ENCODE measurements at regions not wholly inside any gene's neighbourhood (a gene's known extent, or its start where the extent isn't known, plus 50 kb on each side); places are given as distances from the start of the nearest gene placed in this dataset.
"Not testable (repeated sequence)": the region's sequence is repeated elsewhere in the genome, so short reads cannot be mapped to it uniquely, and the experiment has no call there.

DNA sequence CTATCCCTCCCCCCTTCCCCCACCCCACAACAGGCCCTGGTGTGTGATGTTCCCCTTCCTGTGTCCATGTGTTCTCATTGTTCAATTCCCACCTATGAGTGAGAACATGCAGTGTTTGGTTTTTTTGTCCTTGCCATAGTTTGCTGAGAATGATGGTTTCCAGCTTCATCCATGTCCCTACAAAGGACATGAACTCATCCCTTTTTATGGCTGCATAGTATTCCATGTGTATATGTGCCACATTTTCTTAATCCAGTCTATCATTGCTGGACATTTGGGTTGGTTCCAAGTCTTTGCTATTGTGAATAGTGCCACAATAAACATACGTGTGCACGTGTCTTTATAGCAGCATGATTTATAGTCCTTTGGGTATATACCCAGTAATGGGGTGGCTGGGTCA lies 52.3 kb upstream of the MAN1A2 start:
- not testable (repeated sequence) for DNase-seq (ENCODE audit: low spot score)

DNA sequence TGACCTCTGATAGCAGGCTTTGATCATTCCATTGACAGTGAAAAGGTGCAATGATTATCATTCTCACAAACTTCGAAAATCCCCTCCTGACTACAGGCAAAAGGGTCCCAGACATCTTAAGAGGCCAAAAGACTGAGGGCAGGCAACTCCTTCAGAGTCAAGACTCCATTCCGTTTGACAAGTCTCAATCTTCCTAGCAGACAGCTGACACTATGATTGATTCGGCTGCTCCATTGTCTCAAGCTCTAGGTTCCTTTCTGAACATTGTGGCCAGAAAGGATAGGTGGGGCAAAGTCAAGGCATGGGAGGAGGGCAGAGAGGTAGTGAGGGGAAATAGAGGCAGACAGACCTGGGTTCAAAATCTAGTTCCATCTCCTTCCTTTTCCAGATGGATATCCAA lies 53.7 kb upstream of the MAN1A2 start:
- no peak for DNase-seq (ENCODE audit: low spot score)

DNA sequence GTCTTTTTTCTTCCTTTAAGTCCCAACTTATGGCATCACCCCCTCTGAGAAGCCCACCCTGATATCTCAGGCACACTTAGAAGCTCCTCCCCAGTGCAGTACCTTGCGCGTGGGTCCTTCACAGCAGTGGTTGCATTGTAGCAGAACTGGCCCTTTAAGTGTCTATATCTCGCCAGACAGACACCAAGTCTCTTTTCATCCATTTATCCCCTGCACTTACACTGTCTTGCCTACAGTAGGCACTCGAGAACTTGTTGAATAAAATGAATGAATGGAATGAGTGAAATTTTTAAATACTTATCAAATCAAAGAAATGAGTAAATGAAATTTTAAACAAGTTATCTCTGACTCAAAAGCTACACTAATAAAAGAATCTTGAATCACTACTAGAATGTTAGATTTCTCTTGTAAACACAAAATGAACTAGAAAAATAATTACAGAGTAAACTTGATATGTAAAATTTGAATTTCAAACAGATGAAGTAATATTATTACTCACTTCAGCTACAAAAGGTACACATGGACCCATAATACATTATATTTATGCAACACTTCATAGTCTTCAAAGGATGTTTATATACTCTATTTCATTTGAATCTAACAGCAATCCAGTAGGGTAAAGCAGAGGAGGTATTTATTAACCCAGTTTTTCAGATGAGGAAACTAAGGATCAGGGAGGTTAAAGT lies 54.7 kb upstream of the MAN1A2 start:
- DNase-seq (ENCODE audit: low spot score) = peak; percentile 40

DNA sequence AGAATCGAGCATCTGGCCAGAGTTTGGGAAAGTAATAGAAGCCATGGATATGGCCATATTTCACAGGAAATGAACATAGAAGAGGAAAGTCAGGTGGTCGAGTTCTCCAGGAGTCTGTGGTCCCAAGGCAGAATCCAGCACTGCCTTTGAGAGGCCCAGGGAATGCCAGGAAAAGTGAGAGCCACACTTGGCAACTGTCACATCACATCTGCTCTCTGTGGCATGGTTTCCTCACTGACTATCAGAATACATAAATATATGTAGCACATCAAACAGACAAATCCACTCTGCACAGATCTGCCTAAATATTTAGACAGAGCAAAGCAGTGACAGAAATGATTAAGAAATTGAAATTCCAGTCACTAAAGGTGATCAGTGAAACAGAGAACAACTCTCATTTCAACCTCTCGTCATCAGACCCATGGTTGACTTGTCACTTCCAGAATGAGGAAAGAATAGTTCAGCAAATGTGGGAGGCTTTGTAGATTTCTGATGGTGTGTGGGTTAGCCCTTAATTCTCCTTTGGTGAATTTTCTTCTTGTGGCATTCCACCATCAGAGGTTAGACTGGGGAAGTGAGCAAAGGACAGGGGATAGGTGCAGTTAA lies 58.8 kb upstream of the MAN1A2 start:
- DNase-seq (ENCODE audit: low spot score) = no peak

DNA sequence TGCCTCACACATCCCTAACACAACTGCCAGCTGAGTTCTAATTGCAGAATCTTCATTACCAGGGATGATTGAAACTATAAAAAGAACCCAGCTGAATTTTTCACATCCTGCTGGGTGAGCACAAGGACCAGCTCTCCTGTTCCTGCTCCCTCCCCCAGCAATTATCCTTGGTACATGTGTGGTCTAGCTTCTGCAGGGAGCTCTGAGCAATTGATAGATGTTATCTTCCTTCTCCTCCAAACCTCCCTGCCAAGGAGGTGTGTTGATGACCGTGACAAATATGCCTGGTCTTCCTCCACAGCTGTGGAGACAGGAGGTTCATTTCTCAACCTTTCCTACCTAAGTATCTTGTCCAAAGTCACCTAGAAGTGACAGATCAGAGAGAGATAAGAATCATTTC lies 65.3 kb upstream of the MAN1A2 start:
- no peak for DNase-seq (ENCODE audit: low spot score)

DNA sequence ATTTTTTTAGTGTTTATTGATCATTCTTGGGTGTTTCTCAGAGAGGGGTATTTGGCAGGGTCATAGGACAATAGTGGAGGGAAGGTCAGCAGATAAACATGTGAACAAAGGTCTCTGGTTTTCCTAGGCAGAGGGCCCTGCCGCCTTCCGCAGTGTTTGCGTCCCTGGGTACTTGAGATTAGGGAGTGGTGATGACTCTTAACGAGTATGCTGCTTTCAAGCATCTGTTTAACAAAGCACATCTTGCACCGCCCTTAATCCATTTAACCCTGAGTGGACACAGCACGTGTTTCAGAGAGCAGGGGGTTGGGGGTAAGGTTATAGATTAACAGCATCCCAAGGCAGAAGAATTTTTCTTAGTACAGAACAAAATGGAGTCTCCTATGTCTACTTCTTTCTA lies 67.1 kb upstream of the MAN1A2 start:
- not testable (repeated sequence) for DNase-seq (ENCODE audit: low spot score)

DNA sequence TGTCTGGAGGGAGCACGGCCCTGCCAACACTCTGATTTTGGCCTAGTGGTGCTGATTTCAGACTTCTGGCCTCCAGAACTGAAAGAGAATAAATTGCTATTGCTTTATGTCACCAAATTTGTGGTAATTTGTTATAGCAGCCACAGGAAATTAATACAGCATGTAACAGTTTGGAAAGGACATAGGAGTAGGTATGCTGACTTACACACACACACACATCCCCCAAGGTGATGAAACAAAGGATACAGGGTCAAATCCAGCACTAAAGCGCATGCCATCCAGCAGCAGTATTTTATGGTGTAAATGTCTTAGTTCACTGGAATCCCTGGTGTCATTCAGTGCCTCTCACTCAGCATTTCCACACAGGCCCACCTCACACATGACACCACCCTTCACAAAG lies 72.2 kb upstream of the MAN1A2 start:
- DNase-seq (ENCODE audit: low spot score) = no peak

DNA sequence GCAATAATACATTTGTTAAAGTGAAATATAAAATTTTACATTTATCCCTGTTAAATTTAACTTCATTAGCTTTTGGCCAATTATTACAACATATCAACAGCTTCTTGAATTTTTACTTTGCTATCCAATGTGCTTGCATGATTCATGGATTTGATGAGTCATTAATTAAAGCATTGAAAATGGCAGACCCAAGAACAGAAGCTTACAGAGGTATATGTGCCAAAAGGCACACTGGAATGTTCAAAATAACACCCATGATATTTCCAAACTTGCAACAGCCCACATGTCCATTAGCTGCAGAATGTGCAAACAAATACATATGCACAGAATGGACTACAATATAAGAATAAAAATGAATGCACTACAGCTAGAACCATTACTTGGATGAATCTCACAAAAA lies 76.4 kb upstream of the MAN1A2 start:
- DNase-seq (ENCODE audit: low spot score) = no peak

DNA sequence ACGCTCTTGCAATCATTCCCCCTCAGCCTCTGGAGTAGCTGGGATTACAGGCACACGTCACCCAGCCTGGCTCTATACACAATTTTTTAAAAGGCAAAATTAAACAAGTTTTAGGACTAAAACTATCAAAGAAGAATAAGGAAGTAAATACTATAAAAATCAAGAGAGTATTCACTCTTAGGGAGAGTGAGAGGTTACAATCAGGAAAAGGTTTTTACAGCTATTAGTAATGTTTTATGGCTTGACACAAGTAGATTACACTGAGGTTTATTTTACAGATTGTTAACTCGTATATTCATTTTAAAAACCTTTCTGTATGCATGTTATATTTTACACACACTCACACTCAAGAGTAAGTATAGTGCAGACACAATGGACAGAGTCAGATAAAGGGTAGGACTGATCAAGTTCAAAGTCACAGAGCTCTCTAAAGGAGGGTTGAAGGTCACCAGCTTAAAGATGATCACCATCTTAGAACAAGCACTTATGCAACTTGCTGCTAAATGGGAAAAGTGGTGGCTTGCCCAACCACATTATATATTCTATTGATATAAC lies 77.9 kb upstream of the MAN1A2 start:
- no peak for DNase-seq (ENCODE audit: low spot score)

DNA sequence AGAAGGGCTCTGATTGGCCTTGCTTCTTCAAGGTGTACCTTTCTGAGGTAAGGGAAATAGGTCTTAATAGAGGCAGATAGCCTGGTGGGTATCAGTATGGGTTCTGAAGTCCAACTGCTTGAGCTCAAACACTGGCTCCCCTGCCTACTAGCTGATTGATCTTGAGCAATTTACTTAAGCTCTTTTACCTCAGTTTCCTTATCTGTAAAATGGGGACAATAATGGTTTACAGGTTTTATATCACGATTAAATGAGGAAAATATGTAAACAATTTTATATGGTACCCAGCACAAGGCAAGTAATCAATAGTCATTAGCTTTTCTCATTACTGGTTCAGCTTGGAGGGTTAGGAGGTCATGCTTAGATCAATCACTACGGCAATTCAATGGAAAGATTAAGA lies 75.8 kb upstream of the VTCN1 start:
- no peak for DNase-seq (ENCODE audit: low spot score)

DNA sequence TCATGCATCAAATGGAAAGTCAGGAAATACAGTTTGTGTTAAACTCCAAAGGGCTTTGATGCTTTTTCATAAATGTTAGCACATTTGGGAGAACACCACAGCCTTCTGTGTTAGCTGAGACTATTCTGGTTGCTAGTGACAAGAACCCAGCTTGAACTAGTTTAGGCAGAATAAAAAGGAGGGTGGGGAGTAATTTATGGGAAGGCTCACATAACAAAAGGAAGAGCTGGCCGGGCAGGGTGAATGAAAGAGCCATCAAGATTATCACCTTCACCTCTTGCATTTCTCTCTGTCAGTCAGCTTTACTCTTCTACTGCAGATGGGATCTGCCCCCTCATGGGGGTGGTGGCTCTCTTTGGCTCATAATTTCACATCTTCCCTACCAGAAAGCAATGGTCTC lies 75.4 kb upstream of the VTCN1 start:
- DNase-seq (ENCODE audit: low spot score) = no peak

DNA sequence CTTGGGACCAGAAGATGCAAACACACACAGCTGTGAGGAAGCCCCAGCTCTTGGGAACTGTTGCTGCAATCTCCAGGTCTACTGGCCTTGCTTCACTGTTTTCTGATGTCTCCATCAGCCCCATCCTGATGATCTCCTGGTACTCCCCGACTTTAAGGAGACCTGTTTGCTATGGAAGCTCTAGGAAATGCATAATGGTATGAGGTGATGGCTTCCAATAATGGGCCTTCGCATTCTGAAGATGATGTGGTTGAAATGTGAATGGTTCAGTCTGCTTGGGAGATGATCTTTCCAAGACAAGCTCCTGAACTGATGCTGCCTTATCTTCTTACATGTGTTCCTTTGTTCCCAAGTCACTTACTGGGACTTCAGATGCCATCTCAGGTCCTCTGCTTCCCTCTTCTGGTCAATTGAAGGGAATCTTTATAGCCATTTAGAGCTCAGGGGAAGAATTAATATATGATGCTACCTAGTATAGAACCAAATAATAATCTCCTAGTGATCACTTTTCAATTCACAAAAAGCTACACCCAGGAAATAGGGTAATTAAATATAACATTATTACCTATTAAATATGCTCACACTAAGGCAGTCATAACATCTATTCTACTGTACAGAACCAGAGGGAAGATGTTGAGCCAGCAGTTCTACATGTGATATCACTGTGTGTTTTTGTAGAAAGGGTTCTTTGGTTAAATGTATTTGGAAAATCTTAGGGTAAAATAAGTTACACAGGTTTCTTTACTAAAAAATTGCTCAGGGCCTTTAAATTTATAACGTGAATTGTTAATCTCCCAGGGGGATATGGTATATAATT lies 73.9 kb upstream of the VTCN1 start:
- DNase-seq (ENCODE audit: low spot score) = no peak

DNA sequence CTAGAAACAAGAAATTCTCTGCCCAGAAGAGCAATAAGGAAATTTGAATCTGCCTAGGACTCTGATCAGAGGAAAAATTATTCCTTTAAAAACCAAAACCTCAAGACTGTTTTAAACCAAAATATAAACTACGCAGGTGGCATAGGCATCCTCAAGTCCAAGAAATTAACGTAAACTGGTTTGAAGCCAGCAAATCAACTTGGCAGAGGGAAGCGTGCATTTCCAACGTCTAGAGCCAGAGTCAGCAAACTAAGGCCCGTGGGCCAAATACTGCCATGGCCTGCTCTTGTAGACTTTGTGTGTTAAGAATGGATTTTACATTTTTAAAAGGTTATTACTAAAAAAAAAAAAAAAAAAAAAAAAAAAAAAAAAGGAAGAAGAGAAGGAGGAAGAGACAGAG lies 67.8 kb upstream of the VTCN1 start:
- DNase-seq (ENCODE audit: low spot score) = no peak

DNA sequence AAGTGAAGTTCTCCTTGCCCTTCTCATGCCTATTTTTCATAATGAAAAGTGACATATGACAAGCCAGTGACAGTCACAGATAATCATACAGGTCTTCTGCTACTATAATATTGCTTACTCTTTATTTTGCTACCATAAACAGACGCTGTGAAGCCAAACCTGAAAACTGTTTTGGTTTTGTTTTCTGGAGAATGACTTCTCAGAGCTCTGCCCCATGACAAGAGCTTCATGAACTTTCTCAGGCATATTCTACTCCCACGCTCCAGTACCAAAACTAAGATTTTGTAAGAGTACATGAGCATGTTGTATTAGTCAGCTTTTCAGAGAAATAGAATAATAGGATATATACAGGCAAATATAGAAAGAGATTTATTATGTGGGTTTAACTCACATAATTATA lies 64.3 kb upstream of the VTCN1 start:
- no peak for DNase-seq (ENCODE audit: low spot score)

DNA sequence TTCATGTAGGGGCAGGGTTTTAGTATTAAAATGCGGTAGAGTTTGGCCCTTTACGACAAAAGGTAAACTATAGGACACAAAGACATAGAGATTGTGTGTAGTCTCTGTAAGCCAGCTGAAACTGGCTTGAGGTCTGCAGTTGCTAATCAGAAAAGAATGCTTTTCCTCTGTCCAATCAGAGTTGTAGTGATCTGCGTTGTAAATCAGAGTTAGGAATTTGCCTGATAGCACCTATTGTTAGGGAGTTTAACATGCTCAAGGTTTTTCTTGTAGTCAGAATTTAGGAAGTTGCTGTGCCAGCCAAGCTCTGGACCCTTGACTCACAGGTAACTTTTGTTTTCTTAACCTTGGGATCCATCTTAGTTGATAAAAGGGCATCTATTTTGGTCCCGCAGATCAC lies 61.2 kb upstream of the VTCN1 start:
- DNase-seq (ENCODE audit: low spot score) = no peak

DNA sequence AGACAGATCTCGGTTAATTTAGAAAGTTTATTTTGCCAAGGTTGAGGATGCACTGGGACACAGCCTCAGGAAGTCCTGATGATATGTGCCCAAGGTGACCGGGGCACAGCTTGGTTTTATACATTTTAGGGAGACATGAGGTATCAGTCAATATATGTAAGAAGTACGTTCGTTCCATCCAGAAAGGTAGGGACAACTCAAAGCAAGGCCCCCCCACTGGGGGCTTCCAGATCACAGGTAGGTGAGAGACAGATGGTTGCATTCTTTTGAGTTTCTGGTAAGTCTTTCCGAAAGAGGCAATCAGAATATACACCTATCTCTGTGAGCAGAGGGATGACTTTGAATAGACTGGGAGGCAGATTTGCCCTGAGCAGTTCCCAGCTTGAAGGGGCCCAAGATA lies 60.4 kb upstream of the VTCN1 start:
- no peak for DNase-seq (ENCODE audit: low spot score)

DNA sequence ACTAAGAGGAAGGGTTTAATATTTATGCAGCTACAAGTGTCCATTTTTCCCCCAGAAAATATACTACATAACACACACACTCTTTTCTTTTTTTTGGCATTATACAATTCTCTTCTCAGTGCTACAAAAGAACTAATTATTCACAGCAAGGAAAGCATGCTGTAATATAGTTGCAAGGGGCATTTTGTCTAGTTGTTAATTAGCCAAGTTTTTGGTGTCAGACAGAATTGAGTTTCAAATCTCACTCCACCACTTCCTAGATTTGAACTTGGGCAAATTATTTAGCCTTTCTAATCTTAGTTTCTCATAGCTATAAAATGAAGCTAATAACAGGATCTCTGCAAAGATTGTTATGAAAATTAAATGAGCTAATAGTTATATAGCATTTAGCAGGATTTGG lies 60.0 kb upstream of the VTCN1 start:
- DNase-seq (ENCODE audit: low spot score) = no peak

DNA sequence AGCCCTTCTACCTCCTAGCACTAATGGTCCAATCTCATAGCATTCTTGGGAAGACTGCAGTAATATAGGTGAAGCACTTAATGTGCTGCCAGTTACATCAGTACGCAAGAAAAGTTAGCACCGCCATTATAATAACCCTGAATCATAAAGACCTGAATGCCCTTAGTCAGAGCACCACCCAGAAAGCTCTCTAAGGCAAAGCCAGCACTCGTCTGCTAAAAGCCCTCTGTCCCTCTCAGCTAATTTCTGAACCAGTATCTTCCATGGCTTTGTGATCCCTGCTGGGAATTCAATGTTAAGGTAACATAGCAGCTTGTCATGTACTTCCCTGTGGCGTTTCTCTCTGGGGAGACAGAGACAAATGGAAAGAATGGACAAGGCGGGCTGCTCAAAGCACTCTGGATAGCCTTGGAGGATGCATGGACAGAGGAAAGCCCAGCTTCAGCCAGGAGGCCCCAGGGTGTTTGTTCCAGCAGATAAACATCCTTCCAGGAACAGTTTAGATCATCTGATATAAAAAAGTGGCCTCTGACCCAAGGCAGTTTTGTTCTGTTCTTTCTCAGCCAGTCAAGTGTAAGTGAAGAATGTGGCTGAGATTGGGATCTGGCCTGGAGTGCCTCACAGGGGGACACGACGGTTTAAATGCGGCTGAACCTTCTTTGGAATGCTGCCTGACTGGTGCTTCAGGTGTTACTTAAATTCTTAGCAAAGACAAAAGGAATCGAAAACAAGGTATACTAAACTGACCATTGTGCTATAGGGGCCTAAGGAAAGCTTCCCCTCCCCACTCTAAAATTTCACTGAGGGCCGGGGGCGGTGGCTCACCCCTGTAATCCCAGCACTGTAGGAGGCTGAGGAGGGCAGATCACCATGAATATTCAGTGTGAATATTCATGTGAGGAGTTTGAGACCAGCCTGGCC lies 58.1 kb upstream of the VTCN1 start:
- no peak for DNase-seq (ENCODE audit: low spot score)

DNA sequence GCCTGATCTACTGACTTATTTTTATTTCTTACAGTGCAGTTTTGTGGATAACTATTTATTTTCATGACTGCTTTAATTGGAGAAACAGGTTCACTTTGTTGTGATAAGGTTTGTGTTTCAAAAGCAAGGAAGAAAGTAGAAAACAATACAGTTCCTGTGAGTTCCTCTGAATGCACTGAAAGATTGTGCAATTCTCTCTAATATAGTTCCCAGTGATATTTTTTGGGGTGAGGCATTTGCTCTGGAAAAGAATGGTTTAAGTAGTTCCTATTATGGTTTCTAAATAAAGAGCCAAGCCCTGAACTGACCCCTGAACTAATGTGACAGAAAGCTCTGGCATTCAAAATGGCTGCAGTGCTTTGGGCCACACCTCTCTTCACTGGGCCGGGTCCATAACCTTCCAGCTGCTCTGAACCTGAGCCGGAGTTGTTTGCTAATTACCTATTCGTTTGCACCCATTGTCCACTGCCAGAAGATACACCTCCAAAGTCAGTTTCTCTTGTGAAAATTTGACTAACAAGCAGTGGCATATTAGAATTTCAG lies 56.6 kb upstream of the VTCN1 start:
- DNase-seq (ENCODE audit: low spot score) = no peak

DNA sequence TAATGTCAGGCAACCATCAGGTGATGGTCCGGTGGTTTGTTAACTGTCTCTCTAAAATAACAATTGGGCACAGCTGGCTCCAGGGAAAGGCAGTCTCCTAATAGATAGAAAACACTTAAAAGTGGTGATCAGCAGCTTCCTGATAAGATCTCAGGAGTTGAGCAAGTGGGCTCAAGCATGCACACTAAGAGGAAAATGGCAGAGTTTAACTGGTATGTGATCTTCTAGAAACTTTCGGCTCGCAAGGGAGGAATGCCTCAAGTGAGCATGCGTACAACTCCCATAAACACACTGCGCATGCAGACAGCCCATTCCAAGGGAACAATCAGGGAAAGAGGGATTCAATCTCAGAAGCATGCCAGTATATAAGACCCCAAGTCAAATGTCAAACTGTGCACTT lies 52.2 kb upstream of the VTCN1 start:
- DNase-seq (ENCODE audit: low spot score) = no peak

DNA sequence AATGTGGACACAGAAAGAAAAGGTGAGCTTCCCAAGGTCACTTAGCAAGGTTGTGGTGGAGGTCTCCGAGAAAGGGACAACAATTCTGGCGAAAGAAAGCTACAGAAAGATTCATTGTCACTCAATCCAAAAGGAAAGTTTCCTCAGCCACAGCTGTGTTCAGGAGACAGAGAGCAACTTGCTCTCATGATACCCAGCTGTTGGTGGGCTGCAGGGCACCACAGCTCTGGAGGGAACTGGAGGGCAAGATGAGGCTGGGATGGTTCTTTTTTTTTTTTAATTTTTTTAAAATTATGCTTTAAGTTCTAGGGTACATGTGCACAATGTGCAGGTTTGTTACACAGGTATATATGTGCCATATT lies 50.7 kb upstream of the VTCN1 start:
- no peak for DNase-seq (ENCODE audit: low spot score)

All from CD4-positive, alpha-beta T cell treated with Interleukin-15 for 4 hours (primary cell).